H9 (cell line): ENCODE measurements at regions not wholly inside any gene's neighbourhood (a gene's known extent, or its start where the extent isn't known, plus 50 kb on each side); places are given as distances from the start of the nearest gene placed in this dataset.

Experiments used
- DNase-seq: peaks from one replicate; pipeline ENCODE4 v3.0.0-alpha.2; 2017
- H2AFZ ChIP-seq: one replicate; pipeline ENCODE4 v1.6.1; 2013; ENCODE audit warnings: mild to moderate bottlenecking, low read length, control low read depth, moderate library complexity
- H2AK5ac ChIP-seq: 2 replicates; pipeline ENCODE4 v1.6.1; 2013; ENCODE audit warnings: low read length, control low read depth, mixed read lengths; ENCODE audit not compliant: insufficient read length
- H2BK120ac ChIP-seq: one replicate; pipeline ENCODE4 v1.6.1; 2013; ENCODE audit warnings: low read depth, mild to moderate bottlenecking, low read length, control low read depth, inconsistent platforms; ENCODE audit not compliant: poor library complexity, severe bottlenecking
- H2BK12ac ChIP-seq: 2 replicates; pipeline ENCODE4 v1.6.1; 2013; ENCODE audit warnings: low read length, control low read depth, mixed read lengths, low read depth; ENCODE audit not compliant: insufficient read length
- H2BK15ac ChIP-seq: 2 replicates; pipeline ENCODE4 v1.6.1; 2013; ENCODE audit warnings: low read depth, low read length, control low read depth
- H2BK20ac ChIP-seq: one replicate; pipeline ENCODE4 v1.6.1; 2013; ENCODE audit warnings: low read depth, mild to moderate bottlenecking, low read length, control low read depth, inconsistent platforms; ENCODE audit not compliant: poor library complexity, severe bottlenecking
- H2BK5ac ChIP-seq: 2 replicates; pipeline ENCODE4 v1.6.1; 2013; ENCODE audit warnings: low read length, control low read depth, mixed read lengths; ENCODE audit not compliant: insufficient read length
- H3K14ac ChIP-seq: 2 replicates; pipeline ENCODE4 v1.6.1; 2013; ENCODE audit warnings: low read length, control low read depth; ENCODE audit not compliant: insufficient read depth
- H3K18ac ChIP-seq: 2 replicates; pipeline ENCODE4 v1.6.1; 2013; ENCODE audit warnings: low read depth, mild to moderate bottlenecking, mixed read lengths, low read length, control low read depth; ENCODE audit not compliant: insufficient read length
- H3K23ac ChIP-seq: 2 replicates; pipeline ENCODE4 v1.6.1; 2013; ENCODE audit warnings: low read length, control low read depth, mixed read lengths, low read depth; ENCODE audit not compliant: insufficient read length
- H3K23me2 ChIP-seq: 2 replicates; pipeline ENCODE4 v1.6.1; 2013; ENCODE audit warnings: low read depth, mild to moderate bottlenecking, mixed read lengths, low read length, control low read depth; ENCODE audit not compliant: insufficient read length, poor library complexity, severe bottlenecking
- H3K27ac ChIP-seq: 2 replicates; pipeline ENCODE4 v1.5.1; 2013; ENCODE audit warnings: low read length, control low read depth, mixed read lengths, low read depth; ENCODE audit not compliant: insufficient read length
- H3K27me3 ChIP-seq: 2 replicates; pipeline ENCODE4 v1.6.1; 2013; ENCODE audit warnings: low read length, control low read depth, inconsistent platforms; ENCODE audit not compliant: insufficient read depth
- H3K4ac ChIP-seq: 2 replicates; pipeline ENCODE4 v1.6.1; 2013; ENCODE audit warnings: low read depth, mild to moderate bottlenecking, control low read depth, inconsistent platforms, low read length, moderate library complexity
- H3K4me1 ChIP-seq: 2 replicates; pipeline ENCODE4 v1.6.1; 2013; ENCODE audit warnings: low read length, control low read depth, inconsistent platforms; ENCODE audit not compliant: insufficient read depth
- H3K4me2 ChIP-seq: 2 replicates; pipeline ENCODE4 v1.6.1; 2013; ENCODE audit warnings: low read length, control low read depth, mixed read lengths; ENCODE audit not compliant: insufficient read length, insufficient read depth
- H3K56ac ChIP-seq: 2 replicates; pipeline ENCODE4 v1.6.1; 2013; ENCODE audit warnings: low read depth, mild to moderate bottlenecking, mixed read lengths, low read length, control low read depth; ENCODE audit not compliant: insufficient read length
- H3K79me1 ChIP-seq: 2 replicates; pipeline ENCODE4 v1.6.1; 2013; ENCODE audit warnings: low read depth, mild to moderate bottlenecking, moderate library complexity, low read length, control low read depth, inconsistent platforms; ENCODE audit not compliant: insufficient read depth, poor library complexity, severe bottlenecking
- H3K79me2 ChIP-seq: 2 replicates; pipeline ENCODE4 v1.6.1; 2013; ENCODE audit warnings: low read length, control low read depth, inconsistent platforms; ENCODE audit not compliant: insufficient read depth
- H3K9ac ChIP-seq: 2 replicates; pipeline ENCODE4 v1.6.1; 2013; ENCODE audit warnings: low read length, control low read depth, mixed read lengths; ENCODE audit not compliant: insufficient read length; ENCODE audit errors: extremely low read depth
- H3K9me3 ChIP-seq: one replicate; pipeline ENCODE4 v1.6.1; 2013; ENCODE audit warnings: low read depth, low read length, inconsistent platforms; ENCODE audit not compliant: control insufficient read depth
- H3T11ph ChIP-seq: one replicate; pipeline ENCODE4 v1.6.1; 2013; ENCODE audit warnings: mild to moderate bottlenecking, low read length, control low read depth, inconsistent platforms
- H4K20me1 ChIP-seq: one replicate; pipeline ENCODE4 v1.6.1; 2013; ENCODE audit not compliant: control insufficient read depth, insufficient read length, insufficient read depth
- H4K5ac ChIP-seq: 2 replicates; pipeline ENCODE4 v1.6.1; 2013; ENCODE audit warnings: low read depth, mild to moderate bottlenecking, mixed read lengths, low read length, control low read depth; ENCODE audit not compliant: insufficient read length
- H4K8ac ChIP-seq: replicated peaks from 2 replicates; pipeline ENCODE4 v1.6.1; 2013; ENCODE audit warnings: low read length, control low read depth, mixed read lengths, low read depth; ENCODE audit not compliant: insufficient read length
- H4K91ac ChIP-seq: 2 replicates; pipeline ENCODE4 v1.6.1; 2013; ENCODE audit warnings: low read depth, mild to moderate bottlenecking, moderate library complexity, mixed read lengths, low read length, control low read depth; ENCODE audit not compliant: insufficient read length
- H3K27ac Mint-ChIP-seq, 3 experiments: 2 replicates in 2 of 3; 3 replicates in 1 of 3; pipeline ENCODE4 v1.8.0; 2020 to 2021; ENCODE audit warnings: mixed read lengths in 3 of 3, mild to moderate bottlenecking in 1 of 3, moderate library complexity in 1 of 3
- H3K27me3 Mint-ChIP-seq: 2 replicates; pipeline ENCODE4 v1.8.0; 2021; ENCODE audit warnings: low read depth, mild to moderate bottlenecking, moderate library complexity, mixed read lengths
- H3K36me3 Mint-ChIP-seq, 3 experiments: 2 replicates in 2 of 3; 3 replicates in 1 of 3; pipeline ENCODE4 v1.8.0; 2020 to 2021; ENCODE audit warnings: low read depth in 3 of 3, mixed read lengths in 3 of 3; ENCODE audit not compliant: insufficient read depth in 1 of 3
- H3K4me1 Mint-ChIP-seq, 2 experiments: 2 replicates each; pipeline ENCODE4 v1.8.0; 2020; ENCODE audit warnings: mixed read lengths in 2 of 2
- H3K4me3 Mint-ChIP-seq, 2 experiments: 2 replicates in 1 of 2; 3 replicates in 1 of 2; pipeline ENCODE4 v1.8.0; 2020 to 2021; ENCODE audit warnings: mild to moderate bottlenecking in 2 of 2, mixed read lengths in 2 of 2, moderate library complexity in 1 of 2
- H3K9me3 Mint-ChIP-seq, 2 experiments: 2 replicates in 1 of 2; 3 replicates in 1 of 2; pipeline ENCODE4 v1.8.0; 2020; ENCODE audit warnings: mild to moderate bottlenecking in 2 of 2, mixed read lengths in 2 of 2, moderate library complexity in 1 of 2
- CTCF ChIP-seq: fragments of 200-600 bp; sonication (generic); conservative IDR thresholded peaks from 3 replicates; pipeline ENCODE4 v1.8.0; 2021; ENCODE audit warnings: antibody characterized with exemption, mild to moderate bottlenecking
- WGBS: extraction: QIAGEN DNeasy Blood & Tissue Kit; methylation state at CpG from one replicate; pipeline ENCODE4 v1.1.7; 2013; ENCODE audit warnings: missing lambda C conversion rate, low lambda C conversion rate, mixed read lengths; ENCODE audit not compliant: insufficient read length; ENCODE audit errors: extremely low coverage; 5-methylcytosine and 5-hydroxymethylcytosine counted together

GRCh38 chr9:96141128-96141474 lies 160.9 kb downstream of the HSD17B3 start:
- WGBS: no CpG with 5 or more reads among the region's 11 CpGs
- no peak overlapping the region for H3K23ac ChIP-seq
- H3K79me1 ChIP-seq: no peaks in the 10 kb centered on the region
- no peak overlapping the region for H2BK12ac ChIP-seq
- H3K27me3 ChIP-seq: no peaks in the 10 kb centered on the region
- no peak overlapping the region for H3K56ac ChIP-seq
- H4K91ac ChIP-seq: no peak overlapping the region
- H3K27ac ChIP-seq: no peak overlapping the region
- no peaks in the 10 kb centered on the region for H4K20me1 ChIP-seq
- TF ChIP-seq CTCF: no peak
- no peak for DNase-seq
- H2AK5ac ChIP-seq: no peak overlapping the region
- no peak overlapping the region for H2BK20ac ChIP-seq
- Mint-ChIP-seq H3K9me3 (no peaks in the 10 kb centered on the region), H3K4me1 (peaks cover 27 to 31% of the 10 kb centered on the region in 2 experiments), H3K27me3 (peaks cover 3% of the 10 kb centered on the region; the same call in 1 of the 2 replicates), H3K4me3 (no peak overlapping the region), H3K36me3 (no peaks in the 10 kb centered on the region), H3K27ac (no peak overlapping the region)
- H3K4me1 ChIP-seq: peaks cover 4% of the 10 kb centered on the region; the same call in 1 of the 2 replicates
- no peak overlapping the region for H3K4ac ChIP-seq
- no peak overlapping the region for H3K14ac ChIP-seq
- H3K18ac ChIP-seq: no peak overlapping the region
- no peak overlapping the region for H3K9ac ChIP-seq
- H3K79me2 ChIP-seq: no peaks in the 10 kb centered on the region
- H4K5ac ChIP-seq: no peak overlapping the region
- H3K9me3 ChIP-seq: no peaks in the 10 kb centered on the region
- no peak overlapping the region for H2BK120ac ChIP-seq
- H2BK5ac ChIP-seq: no peak overlapping the region
- no peak overlapping the region for H2AFZ ChIP-seq
- no peak overlapping the region for H3K4me2 ChIP-seq
- no peak overlapping the region for H4K8ac ChIP-seq
- no peak overlapping the region for H2BK15ac ChIP-seq
- H3T11ph ChIP-seq: no peak overlapping the region
- H3K23me2 ChIP-seq: no peaks in the 10 kb centered on the region
